SK-N-SH (cell line): ENCODE measurements at regions not wholly inside any gene's neighbourhood (a gene's known extent, or its start where the extent isn't known, plus 50 kb on each side); places are given as distances from the start of the nearest gene placed in this dataset.

Experiments
- CHD2 ChIP-seq: fragments of 150-350 bp; IDR thresholded peaks from 2 replicates; pipeline ENCODE4 v1.6.1; 2018; ENCODE audit warnings: low read length; ENCODE audit not compliant: partially characterized antibody
- MEF2A ChIP-seq: IDR thresholded peaks from 2 replicates; pipeline ENCODE4 v1.4.0; 2012; ENCODE audit warnings: low read depth, borderline replicate concordance
- POLR2AphosphoS5 ChIP-seq: IDR thresholded peaks from 2 replicates; pipeline ENCODE4 v1.6.1; 2012; ENCODE audit warnings: low read depth, low read length
- TAF1 ChIP-seq: IDR thresholded peaks from 2 replicates; pipeline ENCODE4 v1.6.1; 2012; ENCODE audit warnings: low read depth, mild to moderate bottlenecking, low read length, moderate library complexity, borderline replicate concordance
- USF2 ChIP-seq: fragments of 150-350 bp; IDR thresholded peaks from 2 replicates; pipeline ENCODE4 v1.6.1; 2017; ENCODE audit warnings: antibody characterized with exemption, low read length, low read depth, borderline replicate concordance
- TF ChIP-seq, protein P1 (sequence below): fragments of 200-600 bp; sonication (generic); IDR thresholded peaks from 2 replicates; pipeline ENCODE4 v1.6.1; 2017; ENCODE audit warnings: antibody characterized with exemption, mild to moderate bottlenecking, moderate library complexity
- TF ChIP-seq, protein P2 (sequence below): IDR thresholded peaks from 2 replicates; pipeline ENCODE4 v1.6.1; 2012; ENCODE audit warnings: mild to moderate bottlenecking, low read depth, low read length, moderate library complexity

GRCh38 chr18:67123901-67124300, 392.6 kb downstream of the DSEL start:
- TF ChIP-seq MEF2A (no peak), CHD2 (no peak), TAF1 (no peak), POLR2AphosphoS5 (no peak), USF2 (no peak)
- TF ChIP-seq, protein P1, sequence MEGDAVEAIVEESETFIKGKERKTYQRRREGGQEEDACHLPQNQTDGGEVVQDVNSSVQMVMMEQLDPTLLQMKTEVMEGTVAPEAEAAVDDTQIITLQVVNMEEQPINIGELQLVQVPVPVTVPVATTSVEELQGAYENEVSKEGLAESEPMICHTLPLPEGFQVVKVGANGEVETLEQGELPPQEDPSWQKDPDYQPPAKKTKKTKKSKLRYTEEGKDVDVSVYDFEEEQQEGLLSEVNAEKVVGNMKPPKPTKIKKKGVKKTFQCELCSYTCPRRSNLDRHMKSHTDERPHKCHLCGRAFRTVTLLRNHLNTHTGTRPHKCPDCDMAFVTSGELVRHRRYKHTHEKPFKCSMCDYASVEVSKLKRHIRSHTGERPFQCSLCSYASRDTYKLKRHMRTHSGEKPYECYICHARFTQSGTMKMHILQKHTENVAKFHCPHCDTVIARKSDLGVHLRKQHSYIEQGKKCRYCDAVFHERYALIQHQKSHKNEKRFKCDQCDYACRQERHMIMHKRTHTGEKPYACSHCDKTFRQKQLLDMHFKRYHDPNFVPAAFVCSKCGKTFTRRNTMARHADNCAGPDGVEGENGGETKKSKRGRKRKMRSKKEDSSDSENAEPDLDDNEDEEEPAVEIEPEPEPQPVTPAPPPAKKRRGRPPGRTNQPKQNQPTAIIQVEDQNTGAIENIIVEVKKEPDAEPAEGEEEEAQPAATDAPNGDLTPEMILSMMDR = no peak
- TF ChIP-seq, protein P2, sequence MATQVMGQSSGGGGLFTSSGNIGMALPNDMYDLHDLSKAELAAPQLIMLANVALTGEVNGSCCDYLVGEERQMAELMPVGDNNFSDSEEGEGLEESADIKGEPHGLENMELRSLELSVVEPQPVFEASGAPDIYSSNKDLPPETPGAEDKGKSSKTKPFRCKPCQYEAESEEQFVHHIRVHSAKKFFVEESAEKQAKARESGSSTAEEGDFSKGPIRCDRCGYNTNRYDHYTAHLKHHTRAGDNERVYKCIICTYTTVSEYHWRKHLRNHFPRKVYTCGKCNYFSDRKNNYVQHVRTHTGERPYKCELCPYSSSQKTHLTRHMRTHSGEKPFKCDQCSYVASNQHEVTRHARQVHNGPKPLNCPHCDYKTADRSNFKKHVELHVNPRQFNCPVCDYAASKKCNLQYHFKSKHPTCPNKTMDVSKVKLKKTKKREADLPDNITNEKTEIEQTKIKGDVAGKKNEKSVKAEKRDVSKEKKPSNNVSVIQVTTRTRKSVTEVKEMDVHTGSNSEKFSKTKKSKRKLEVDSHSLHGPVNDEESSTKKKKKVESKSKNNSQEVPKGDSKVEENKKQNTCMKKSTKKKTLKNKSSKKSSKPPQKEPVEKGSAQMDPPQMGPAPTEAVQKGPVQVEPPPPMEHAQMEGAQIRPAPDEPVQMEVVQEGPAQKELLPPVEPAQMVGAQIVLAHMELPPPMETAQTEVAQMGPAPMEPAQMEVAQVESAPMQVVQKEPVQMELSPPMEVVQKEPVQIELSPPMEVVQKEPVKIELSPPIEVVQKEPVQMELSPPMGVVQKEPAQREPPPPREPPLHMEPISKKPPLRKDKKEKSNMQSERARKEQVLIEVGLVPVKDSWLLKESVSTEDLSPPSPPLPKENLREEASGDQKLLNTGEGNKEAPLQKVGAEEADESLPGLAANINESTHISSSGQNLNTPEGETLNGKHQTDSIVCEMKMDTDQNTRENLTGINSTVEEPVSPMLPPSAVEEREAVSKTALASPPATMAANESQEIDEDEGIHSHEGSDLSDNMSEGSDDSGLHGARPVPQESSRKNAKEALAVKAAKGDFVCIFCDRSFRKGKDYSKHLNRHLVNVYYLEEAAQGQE = no peak
